ENCODE measurements at regions not wholly inside any gene's neighbourhood (a gene's known extent, or its start where the extent isn't known, plus 50 kb on each side); places are given as distances from the start of the nearest gene placed in this dataset.

DNA sequence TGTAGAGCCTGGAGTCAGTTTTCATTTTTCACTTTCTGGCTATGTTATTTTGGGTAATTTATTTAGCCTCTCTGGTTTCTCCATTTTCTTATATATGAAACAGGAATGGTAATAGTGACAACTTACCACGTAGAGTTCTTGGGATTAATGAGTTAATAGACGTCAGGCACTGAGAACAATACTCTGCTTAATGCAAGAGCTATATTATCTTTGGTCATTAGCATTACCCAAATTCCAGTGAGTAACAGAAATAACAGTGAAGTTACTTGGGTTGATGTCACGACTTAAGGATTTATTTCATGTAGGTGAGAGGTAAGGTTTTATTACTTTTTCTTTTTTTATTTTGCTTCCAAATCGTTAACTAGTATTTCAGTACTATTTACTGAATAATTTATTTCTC is 601.0 kb upstream of the GCFC2 start:
- TF ChIP-seq CTCF (tag by site-specific recombination; IDR thresholded peaks at IDR 0.05) (no peak), SALL2 (tag by site-specific recombination; IDR thresholded peaks at IDR 0.05; ENCODE audit: borderline replicate concordance) (no peak), ZNF274 (IDR thresholded peaks at IDR 0.05; ENCODE audit: low read length) (no peak), ZNF274 (tag by site-specific recombination; IDR thresholded peaks at IDR 0.05; ENCODE audit: borderline replicate concordance) (no peak), ZNF24 (tag by site-specific recombination; IDR thresholded peaks at IDR 0.05) (no peak), ZSCAN30 (tag by site-specific recombination; IDR thresholded peaks at IDR 0.05) (no peak), ZNF530 (tag by site-specific recombination; IDR thresholded peaks at IDR 0.05; ENCODE audit: low read depth) (no peak), ZNF366 (tag by site-specific recombination; conservative IDR thresholded peaks at IDR 0.05) (no peak), TCF7L2 (IDR thresholded peaks at IDR 0.05; ENCODE audit: borderline replicate concordance, low read depth, low read length) (no peak), FEZF1 (tag by site-specific recombination; IDR thresholded peaks at IDR 0.05) (no peak), GLIS2 (tag by site-specific recombination; IDR thresholded peaks at IDR 0.05) (no peak), ZNF132 (tag by site-specific recombination; IDR thresholded peaks at IDR 0.05; ENCODE audit: borderline replicate concordance) (no peak), ZNF302 (tag by site-specific recombination; IDR thresholded peaks at IDR 0.05; ENCODE audit: low read depth) (no peak), ZNF658 (tag by site-specific recombination; IDR thresholded peaks at IDR 0.05) (no peak)
- TF ChIP-seq, protein P1, sequence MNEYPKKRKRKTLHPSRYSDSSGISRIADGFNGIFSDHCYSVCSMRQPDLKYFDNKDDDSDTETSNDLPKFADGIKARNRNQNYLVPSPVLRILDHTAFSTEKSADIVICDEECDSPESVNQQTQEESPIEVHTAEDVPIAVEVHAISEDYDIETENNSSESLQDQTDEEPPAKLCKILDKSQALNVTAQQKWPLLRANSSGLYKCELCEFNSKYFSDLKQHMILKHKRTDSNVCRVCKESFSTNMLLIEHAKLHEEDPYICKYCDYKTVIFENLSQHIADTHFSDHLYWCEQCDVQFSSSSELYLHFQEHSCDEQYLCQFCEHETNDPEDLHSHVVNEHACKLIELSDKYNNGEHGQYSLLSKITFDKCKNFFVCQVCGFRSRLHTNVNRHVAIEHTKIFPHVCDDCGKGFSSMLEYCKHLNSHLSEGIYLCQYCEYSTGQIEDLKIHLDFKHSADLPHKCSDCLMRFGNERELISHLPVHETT (tag by site-specific recombination; IDR thresholded peaks at IDR 0.05) = no peak

All from HEK293 (cell line).